ENCODE measurements at regions not wholly inside any gene's neighbourhood (a gene's known extent, or its start where the extent isn't known, plus 50 kb on each side); places are given as distances from the start of the nearest gene placed in this dataset.
A peak's percentile ranks its signal among the peaks of the same experiment; 100 is the strongest.

DNA sequence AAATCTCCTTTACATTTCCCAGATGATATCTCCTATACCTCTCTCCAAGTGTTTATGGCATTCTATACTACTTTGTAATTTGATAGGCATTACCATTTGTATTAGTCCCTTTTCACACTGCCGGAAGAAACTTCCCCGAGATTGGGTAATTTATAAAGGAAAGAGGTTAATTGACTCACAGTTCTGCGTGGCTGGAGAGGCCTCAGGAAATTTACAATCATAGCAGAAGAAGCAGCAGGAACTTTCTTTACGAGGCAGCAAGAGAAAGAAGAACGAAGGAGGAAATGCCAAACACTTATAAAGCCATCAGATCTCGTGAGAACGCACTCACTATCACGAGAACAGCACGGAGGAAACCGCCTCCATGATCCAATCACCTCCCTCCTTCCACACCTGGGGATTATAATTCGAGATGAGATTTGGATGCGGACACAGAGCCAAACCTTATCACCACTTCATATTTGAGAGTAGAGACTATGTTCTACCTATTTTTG lies 1194.6 kb downstream of the SORCS1 start:
- no peak for DNase-seq

DNA sequence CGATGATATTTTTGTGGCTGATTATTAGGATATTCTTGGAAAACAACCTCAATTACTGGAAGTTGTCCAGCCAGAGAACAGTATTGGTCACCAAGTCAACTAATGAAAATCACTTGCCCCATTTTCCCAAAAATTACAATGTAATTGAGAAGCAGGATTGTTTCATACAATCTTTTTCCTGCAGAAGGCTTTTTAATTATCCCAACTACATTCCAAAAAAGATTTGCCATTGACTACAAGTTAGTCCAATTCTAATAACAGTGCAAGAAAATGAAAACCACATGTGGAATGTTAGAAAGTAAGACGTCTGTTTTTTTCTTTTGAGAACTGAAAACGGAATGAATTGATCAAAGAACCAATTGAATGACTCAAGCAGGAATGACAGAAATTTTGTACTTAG lies 1195.8 kb downstream of the SORCS1 start:
- DNase-seq = no peak

DNA sequence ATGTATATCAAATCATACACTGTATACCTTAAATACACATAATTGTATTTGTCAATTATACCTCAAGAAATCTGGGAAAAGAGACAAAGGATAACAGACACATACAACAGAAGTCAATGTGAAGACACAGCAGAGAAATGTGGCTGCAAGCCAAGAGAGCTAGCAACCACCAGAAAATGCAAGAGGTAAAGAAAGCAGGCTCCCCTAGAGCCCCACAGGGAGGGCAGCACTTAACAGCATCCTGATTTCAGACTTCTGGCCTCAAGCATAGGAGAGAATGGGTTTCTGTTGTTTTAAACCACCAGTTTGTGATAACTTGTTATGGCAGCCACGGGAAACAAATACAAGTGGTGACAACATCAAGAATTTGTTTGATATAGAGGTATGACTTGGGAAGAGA lies 1197.2 kb downstream of the SORCS1 start:
- DNase-seq = no peak

DNA sequence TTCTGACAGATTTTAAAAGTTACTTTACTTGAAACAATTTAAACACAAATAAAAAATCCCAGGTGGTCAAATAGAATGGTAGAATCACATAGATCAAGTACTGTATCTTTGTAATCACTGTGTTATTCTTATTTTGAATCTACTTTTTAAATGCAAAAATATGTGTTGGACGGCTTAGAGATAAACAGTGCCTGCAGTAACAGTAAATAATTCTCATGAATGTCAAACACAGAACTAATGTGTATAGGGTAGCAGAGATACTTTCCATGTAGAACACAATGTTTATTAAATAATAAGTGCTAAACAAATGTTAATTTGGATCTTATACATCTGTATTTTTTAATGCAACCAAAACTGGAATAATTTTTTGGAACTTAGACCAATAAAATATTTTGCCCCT lies 1199.4 kb downstream of the SORCS1 start:
- no peak for DNase-seq

DNA sequence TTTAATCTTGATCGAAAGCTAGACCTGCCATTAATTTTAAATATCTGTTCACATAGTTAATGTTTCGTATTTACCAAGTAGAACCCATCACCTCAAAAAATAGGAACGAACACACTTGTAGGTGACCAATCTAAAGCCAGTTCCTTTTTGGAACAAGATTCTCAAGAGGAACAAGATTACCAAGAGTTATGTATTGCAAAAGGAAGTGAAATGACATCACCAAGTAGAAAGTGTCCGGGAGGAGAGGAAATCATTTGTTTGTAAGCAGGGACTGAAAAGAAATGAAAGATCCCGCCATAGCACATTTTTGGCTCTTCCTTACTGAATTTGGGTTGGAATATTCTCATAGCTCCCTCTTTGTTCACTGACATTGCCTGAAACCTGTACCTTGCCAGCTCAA lies 1200.5 kb downstream of the SORCS1 start:
- DNase-seq = no peak

DNA sequence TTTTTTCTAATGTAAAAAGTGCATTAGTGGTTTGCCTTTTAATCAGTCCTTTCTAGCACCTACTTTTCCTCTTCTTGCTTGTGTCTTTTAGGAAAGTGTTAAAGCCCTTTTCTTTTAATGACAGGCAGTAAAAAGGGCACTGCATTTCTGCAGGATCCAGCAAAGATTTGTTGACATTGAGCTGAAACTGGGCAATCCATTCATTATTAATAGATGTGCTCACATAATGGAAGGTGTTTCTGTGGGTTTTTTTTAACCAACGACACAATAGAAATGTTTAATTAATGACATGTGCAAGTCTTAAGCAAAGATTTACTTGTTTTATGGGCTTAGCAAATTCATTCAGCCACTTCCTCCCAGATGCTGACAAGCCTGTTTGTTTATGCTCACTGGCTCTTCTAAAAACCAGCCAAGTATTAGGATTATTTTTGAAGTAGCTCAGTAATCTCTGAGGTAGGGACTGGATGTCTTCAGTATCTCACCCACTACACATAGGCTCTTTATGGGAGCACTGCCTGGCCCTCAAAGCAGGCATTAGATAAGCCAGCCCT lies 1201.1 kb downstream of the SORCS1 start:
- peak; percentile 22 for DNase-seq

DNA sequence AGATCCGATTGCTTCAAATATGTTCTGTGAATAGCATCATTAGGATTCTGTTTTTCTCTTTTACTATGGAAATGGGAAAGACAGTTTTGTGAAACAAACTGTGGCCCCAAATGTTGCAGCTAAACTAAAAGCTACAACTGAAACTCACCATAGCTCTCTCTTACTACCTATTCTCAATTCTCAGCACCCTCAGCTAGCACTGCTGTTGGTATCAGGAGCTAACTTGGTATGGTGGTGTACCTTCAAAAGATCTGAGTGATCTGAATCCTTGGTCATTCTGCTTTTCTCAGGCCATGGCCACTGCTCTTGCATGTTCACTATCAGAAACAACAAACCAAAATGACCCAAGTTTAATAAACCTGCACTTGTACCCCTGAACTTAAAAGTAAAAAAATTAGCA lies 1208.0 kb downstream of the SORCS1 start:
- no peak for DNase-seq

DNA sequence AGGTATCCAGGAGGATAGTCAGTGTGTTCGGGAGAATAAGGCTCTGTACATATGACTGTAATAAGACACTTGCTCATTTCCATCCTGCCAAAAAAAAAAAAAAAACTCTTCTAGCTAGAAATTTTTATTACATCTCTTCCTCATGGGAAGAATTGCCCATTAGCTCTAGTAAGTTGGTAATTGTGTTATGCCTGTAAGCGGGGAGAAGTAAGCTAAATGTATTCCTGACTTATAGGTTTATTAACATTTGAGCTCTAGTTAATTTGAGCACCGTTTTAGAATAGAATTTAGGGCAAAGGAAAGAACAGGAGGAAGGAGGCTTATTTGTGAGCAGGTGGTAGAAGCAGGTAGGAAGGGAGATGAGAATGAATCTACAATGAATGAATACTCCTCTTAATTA lies 1210.6 kb downstream of the SORCS1 start:
- DNase-seq = no peak

DNA sequence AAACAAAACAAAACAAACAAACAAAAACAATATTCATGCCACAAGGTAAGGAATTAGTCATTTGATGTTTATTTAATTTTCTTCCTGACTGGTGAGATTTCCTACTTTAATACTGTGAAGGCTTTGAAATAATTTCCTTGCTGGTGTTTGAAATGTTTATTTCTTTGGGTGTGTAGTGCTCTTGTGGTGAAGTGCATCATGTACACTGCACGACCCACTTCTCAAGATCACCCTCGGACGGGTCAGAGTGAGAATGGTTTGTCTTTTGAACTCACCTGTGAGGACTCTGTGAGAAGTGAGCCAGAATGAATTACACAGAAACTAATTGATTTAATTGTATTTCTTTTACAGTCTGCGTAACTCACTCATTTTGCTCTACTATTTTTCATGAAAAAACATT lies 1211.5 kb downstream of the SORCS1 start:
- no peak for DNase-seq

DNA sequence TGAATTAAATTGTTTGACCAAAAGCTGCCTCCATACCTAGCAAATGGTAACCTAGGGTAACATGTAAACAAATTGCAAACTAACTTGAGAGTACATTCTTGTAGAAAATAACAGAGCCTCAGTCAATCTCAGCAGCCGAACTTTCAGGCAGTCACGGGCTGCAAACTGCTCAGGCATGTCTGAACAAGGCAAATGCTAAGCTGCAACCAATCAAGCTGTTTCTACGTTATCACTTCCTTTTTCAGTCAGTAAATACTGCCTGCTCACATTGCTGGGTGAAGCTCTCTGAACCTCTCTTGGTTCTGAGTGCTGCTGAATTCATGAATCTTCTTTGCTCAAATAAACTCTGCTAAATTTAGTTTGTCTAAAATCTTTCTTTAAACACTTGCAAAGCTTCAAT lies 1212.4 kb downstream of the SORCS1 start:
- DNase-seq = peak; percentile 56

DNA sequence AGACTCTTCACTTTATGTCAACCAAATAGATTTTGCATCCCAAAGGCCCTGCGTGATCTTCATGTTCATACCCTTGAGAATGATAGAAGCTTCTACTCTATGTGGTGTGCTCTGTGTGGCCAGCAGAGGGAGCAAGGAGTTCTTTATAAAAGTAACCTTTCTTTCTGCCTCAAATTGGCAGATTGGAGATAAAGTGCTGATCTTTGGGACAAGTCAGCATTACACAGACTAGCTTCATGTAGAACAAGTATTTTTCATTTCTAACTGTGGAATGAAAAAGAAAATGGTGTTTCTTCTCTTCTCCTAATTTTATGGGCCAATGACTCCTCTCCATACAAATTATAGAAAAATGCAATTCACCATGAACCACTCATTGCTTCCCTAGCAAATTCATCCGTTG lies 1214.1 kb downstream of the SORCS1 start:
- peak; percentile 85 for DNase-seq

DNA sequence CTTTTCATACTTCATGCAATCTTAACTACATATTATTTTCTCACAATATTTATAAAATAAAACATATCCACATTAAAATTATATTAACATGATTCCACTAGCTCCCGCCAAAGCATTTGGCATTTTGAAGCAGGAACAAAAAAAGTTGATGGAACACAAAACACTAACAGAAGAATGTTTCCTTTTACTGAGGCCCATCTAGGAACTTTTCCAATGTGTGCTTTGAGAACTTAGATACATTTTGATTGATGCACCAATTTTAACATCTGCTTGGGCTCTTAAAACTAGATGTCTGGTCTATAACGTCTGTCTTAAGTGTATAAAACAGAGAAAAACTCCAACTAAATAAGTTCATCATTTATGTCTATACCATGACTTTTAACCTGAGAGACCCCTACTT lies 1214.8 kb downstream of the SORCS1 start:
- DNase-seq = peak; percentile 45

DNA sequence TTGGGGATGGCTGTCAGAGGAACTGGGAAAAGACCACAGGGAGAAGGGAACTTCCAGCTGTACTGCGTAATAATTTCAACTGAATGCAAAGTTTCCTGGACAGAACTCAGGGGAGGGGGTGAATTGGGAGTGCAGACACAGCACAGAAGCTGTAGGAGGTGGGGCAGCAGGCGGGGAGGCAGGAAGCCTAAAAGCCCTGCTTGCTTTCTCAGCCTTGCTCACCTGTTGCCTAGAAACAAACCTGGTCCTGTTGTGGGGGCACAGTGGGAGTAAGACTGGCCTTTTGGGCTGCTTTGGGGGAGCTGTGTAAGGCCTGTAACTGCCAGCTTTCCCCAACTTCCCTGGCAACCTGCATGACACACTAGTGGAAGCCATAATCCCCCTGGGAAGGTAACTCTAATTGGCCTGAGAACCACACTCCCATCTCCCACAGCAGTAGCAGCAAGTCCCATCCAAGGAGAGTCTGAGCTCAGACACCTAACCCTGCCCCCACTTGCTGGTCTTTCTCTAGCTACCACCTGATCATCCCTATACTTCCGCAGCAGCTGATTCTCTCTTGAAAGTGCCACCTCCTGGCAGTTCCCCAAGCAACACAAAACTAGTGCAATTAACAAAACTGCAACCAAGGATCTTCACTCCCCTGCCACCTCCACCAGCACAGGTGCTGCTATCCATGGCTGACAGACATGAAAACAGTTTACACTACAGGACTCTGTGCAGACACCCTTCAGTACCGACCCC lies 1239.3 kb downstream of the SORCS1 start:
- no peak for DNase-seq

DNA sequence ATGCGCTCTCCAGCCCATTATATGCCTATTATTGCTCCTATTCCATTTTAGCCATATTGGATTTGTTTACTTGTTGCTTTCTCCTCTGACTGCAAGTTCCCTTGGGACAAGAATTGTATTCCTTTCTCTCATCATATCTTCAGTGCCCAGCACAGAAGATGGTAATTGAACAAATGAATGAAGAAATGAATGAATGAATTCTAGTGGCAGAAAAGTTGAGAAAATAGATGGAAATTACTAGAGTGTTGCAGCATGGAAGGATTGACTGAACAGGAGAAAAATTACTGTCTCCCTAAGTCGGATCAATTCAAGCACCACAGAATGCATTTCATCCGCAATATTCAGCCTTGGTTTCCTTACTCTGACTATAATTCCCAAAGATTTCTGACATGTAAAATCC lies 1243.2 kb downstream of the SORCS1 start:
- DNase-seq = no peak

DNA sequence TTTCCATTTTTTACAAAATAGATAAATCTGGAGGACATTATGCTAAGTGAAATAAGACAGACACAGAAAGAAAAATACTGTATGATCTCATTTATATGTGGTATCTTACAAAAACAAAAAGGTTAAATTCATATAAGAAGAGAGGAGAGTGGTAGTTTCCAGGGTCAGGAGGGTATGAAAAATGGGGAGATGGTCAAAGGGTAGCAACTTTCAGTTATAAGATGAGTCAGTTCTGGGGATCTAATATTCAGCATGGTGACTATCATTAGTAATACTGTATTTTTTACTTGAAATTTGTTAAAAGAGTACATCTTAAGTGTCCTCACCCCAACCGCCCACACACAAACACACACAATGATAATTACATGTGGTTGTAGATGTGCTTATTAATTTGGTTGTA lies 1250.1 kb downstream of the SORCS1 start:
- DNase-seq = no peak

DNA sequence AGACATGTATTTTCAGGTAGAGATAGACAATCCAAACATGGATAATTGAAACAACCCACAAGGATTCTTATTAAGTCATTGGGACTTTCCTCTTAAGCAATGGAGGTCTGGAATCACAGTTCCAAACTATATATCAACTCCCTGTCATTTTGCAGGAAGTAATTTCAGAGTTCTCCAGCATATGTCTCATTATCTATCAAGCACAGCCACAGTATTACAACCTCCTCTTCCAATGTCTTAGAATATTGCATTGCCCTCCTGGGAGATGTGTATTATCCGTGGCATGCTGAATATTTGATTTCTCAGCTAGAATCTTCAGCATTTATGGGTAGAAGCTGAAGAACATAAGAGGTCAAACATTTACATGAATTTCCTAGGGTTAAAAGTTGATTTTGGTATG lies 1255.8 kb downstream of the SORCS1 start:
- no peak for DNase-seq

DNA sequence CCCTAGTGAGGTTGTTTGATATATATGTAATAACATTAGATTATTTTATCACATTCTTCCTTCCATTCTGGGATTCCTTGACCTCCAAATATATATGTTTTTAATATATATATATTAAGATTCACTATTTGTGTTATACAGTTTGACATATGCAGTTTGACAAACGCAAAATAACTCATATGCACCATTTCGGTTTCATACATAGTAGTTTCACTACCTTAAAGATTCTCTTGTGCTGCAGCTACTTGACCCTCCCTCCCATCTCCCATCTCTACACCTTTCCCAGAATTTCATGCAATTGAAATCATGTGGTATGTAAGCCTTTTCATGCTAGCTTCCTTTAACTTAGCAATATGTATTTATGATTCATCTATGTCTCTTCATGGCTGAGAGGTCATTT lies 1244.4 kb downstream of the SORCS3 start:
- DNase-seq = no peak

DNA sequence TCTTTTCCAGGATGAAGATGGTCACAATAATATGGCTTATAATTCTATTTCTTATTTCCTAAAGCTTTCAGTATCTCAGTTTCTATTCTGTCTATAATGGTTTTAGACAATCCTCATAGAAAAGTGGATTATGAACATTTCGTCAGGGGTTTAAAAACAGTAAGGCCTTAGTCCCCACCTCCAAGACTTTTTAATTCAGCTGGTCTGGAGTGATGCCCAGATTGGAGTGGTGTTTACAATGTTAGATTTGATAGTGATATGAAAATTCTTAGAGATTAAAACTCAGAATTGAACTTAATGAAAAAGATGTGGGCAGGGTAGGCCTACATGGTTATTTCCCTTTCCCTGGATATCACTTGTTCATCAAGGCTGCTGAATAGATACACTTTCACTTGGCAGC lies 1238.3 kb downstream of the SORCS3 start:
- DNase-seq = no peak

DNA sequence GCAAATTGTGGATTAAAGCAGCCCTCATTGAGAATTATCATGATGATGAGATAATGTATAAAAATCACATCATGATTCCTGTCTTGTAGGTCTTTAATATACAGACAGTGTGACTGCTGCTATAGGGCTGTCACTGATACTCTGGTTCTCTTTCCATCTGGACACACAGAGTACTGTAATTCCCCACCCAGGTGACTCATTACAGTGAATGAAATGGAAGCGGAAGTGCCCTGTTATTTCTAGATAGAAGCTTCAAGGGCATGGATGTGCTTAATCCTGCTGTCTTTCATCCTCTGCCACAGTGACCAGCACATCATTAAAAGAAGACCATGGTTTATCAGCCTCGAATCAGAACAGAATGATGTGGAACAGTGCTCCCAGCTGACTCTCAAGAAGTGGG lies 1234.0 kb downstream of the SORCS3 start:
- DNase-seq = no peak

DNA sequence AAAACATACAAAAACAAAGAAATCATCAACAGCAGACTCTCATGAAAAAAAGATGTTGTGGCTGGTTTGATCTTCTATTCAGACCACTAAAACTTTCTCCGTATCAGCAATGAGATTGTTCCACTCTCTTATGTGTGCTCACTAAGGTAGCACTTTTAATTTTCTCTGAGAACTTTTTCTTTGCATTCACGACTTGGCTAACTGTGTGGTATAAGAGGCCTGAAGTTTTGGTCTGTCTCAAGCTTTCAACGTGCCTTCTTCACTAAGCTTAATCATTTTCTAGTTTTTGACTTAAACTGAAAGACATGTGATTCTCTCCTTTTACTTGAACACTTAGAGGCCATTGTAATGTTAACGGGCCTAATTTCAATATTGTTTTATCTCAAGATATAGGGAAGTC lies 1231.6 kb downstream of the SORCS3 start:
- no peak for DNase-seq

DNA sequence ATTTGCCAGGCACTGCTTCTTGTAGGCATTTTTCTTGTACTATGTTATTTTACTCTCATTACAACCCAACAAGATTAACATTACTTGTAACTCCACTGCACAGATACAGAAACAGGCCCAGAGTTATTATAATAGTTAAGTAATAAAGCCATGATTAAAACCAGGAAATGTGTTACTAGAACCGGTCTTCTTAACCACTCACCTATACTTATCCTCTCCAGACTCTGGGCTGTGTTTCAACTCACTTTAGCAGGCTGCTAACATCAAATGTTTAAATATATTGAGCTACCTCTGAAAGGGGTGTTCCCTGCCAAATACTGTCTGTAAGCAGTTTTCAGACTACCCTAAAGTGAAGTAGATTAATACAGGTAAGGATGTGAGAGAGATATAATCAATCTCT lies 1227.8 kb downstream of the SORCS3 start:
- DNase-seq = no peak

DNA sequence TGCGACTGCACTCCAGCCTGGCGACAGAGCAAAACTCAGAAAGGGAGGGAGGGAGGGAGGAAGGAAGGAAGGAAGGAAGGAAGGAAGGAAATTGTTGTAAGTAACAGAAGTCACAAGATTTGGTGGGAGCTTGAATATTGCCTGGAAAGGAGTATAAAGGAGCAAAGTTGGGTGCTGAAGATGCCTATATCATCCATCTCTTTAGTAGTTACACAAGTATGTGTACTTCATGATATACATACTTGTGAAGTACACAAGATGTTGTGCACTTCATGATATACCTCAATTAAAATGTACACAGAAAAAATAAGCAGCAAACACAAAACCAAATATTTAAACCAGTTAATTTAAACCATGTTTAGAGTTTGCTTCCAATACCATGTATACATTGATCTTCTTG lies 1223.8 kb downstream of the SORCS3 start:
- no peak for DNase-seq

DNA sequence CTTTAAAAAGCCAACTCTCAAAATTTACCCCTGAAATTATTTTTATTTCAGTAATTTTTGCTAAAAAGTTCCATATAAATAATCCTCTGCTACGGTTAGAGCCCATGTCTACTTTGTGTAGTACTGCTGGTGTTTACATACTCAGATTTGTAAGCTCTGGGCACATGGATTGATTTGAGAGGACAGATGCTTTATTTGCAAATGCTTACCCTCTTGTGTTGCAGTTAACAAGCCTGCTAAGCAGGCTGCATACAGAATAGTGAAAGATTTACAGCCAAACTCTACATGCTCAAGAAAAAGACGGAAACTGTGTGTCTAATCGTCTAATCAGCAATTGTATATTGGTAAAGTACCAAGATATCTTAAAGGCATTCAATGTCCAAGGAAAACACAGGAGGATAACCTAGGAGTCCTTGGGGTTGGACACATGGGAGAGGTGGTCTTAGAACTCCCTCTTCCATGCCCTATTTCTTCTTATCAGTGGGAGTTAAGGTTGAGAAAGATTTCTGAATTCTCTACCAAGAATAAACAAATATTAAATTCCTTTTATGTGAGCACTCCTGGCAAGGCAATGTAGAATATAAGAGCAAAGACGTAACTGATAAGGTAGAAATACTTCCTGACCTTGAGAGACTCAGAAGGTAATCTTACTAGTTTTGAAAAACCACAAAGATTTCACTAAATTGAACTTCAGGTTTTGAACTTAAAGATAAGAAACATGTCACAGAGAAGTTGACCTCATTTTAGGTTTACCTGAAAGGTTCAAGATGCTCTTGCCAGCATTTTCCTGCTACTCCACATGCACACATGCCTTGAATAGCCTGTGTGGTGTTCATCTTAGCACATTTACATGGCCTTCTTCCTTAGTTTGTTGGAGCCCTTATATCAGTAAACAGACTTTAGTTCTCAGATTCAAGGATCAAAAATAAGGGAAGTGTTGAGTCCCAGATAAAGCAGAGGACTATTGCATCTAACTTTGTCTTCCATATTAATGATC lies 1216.5 kb downstream of the SORCS3 start:
- DNase-seq = peak; percentile 68

DNA sequence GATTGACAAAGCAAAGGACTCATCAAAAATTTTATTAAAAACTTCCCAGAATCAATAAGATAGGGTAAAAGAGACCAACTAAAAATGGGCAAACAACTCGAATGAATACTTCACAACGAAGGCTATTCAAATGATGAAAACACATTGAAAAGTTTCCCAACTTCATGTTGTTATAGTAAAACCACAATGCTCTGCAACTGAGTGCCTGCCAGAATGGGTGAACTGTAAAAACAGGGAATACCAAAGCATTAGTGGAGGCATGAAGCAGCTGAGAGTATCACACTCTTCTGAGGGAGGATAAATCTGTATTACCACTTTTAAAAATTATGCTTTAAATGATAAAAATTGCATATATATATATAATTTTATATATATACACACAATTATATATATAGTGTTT lies 1214.7 kb downstream of the SORCS3 start:
- DNase-seq = no peak

Data from eye (tissue), 1 donor.